ENCODE measurements at regions not wholly inside any gene's neighbourhood (a gene's known extent, or its start where the extent isn't known, plus 50 kb on each side); places are given as distances from the start of the nearest gene placed in this dataset.

GRCh38 chr1:83717785-83718184 is 281.1 kb downstream of the TTLL7 start:
- Histone ChIP-seq H2AFZ (ENCODE audit: control insufficient read depth, low read depth, low read length) (no peak overlapping the region), H3K27me3 (replicated peaks in 1 of 2; ENCODE audit: control insufficient read depth in 2 of 2, insufficient read depth in 2 of 2, low read length in 1 of 2) (no peaks in the 10 kb centered on the region), H3K4me1 (ENCODE audit: control insufficient read depth, insufficient read depth, low read length) (no peaks in the 10 kb centered on the region), H3K27ac (ENCODE audit: control insufficient read depth, insufficient read depth) (no peak overlapping the region), H4K20me1 (ENCODE audit: control insufficient read depth, insufficient read depth) (no peaks in the 10 kb centered on the region), H3K4me3 (no peak overlapping the region; the same call in 1 of the 2 replicates), H3K9ac (ENCODE audit: control insufficient read depth, insufficient read depth, low read length) (no peak overlapping the region), H3K4me2 (ENCODE audit: control insufficient read depth, insufficient read depth) (no peak overlapping the region), H3K79me2 (ENCODE audit: control insufficient read depth, insufficient read depth, low read length) (no peaks in the 10 kb centered on the region), H3K36me3 (ENCODE audit: control insufficient read depth in 2 of 2, insufficient read depth in 2 of 2, low read length in 1 of 2) (no peaks in the 10 kb centered on the region), H3K9me3 (replicated peaks; ENCODE audit: control insufficient read depth, insufficient read depth, low read length) (no peaks in the 10 kb centered on the region)
- DNase-seq (ENCODE audit: low read depth, low spot score), result no peak
- RAD21 ChIA-PET (ENCODE audit: unreplicated experiment), result interaction anchor here (0.9 kb wide), 1 partner anchor 220 kb away, joined by 3 read pairs; no protein-coding TSS in a partner anchor
- POLR2A ChIA-PET, result no interaction called here
- WGBS (ENCODE audit: insufficient coverage, insufficient replicate concordance, low lambda C conversion rate, missing lambda C conversion rate), result 64% methylated on average over 4 of the region's 4 CpGs
- in situ Hi-C loops (cut with MboI), result no loop called here
- intact Hi-C loops (cut with micrococcal nuclease; ENCODE audit: unreplicated experiment), result no loop called here
- FAIRE-seq, result no peak
- ATAC-seq, result no peak
- SMC1A ChIA-PET (ENCODE audit: uncharacterized antibody, unreplicated experiment), result interaction anchor here (0.8 to 1.4 kb wide), 2 partner anchors 11 to 24 kb away, joined by 3 to 4 read pairs; no protein-coding TSS in a partner anchor
- CTCF ChIA-PET, result interaction anchor here (0.9 kb wide), 1 partner anchor 11 kb away, joined by 3 read pairs; no protein-coding TSS in a partner anchor
- no TSS peak for BruUV-seq (replicated peaks)
- TF ChIP-seq SPI1 (IDR thresholded peaks at IDR 0.05; ENCODE audit: borderline replicate concordance, insufficient read depth, low read depth, low read length), result no peak
- no peak for TF ChIP-seq BCLAF1 (IDR thresholded peaks at IDR 0.05)
- TF ChIP-seq, protein P1, sequence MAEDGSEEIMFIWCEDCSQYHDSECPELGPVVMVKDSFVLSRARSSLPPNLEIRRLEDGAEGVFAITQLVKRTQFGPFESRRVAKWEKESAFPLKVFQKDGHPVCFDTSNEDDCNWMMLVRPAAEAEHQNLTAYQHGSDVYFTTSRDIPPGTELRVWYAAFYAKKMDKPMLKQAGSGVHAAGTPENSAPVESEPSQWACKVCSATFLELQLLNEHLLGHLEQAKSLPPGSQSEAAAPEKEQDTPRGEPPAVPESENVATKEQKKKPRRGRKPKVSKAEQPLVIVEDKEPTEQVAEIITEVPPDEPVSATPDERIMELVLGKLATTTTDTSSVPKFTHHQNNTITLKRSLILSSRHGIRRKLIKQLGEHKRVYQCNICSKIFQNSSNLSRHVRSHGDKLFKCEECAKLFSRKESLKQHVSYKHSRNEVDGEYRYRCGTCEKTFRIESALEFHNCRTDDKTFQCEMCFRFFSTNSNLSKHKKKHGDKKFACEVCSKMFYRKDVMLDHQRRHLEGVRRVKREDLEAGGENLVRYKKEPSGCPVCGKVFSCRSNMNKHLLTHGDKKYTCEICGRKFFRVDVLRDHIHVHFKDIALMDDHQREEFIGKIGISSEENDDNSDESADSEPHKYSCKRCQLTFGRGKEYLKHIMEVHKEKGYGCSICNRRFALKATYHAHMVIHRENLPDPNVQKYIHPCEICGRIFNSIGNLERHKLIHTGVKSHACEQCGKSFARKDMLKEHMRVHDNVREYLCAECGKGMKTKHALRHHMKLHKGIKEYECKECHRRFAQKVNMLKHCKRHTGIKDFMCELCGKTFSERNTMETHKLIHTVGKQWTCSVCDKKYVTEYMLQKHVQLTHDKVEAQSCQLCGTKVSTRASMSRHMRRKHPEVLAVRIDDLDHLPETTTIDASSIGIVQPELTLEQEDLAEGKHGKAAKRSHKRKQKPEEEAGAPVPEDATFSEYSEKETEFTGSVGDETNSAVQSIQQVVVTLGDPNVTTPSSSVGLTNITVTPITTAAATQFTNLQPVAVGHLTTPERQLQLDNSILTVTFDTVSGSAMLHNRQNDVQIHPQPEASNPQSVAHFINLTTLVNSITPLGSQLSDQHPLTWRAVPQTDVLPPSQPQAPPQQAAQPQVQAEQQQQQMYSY (CRISPR knock-in tag; IDR thresholded peaks at IDR 0.05), result no peak
- no peak for TF ChIP-seq TAF1 (IDR thresholded peaks at IDR 0.05; ENCODE audit: borderline replicate concordance, low read depth, low read length)
- TF ChIP-seq, protein P2, sequence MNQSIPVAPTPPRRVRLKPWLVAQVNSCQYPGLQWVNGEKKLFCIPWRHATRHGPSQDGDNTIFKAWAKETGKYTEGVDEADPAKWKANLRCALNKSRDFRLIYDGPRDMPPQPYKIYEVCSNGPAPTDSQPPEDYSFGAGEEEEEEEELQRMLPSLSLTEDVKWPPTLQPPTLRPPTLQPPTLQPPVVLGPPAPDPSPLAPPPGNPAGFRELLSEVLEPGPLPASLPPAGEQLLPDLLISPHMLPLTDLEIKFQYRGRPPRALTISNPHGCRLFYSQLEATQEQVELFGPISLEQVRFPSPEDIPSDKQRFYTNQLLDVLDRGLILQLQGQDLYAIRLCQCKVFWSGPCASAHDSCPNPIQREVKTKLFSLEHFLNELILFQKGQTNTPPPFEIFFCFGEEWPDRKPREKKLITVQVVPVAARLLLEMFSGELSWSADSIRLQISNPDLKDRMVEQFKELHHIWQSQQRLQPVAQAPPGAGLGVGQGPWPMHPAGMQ (IDR thresholded peaks at IDR 0.05; ENCODE audit: borderline replicate concordance), result no peak
- peak in 1 of 2 experiments; percentile 66; a peak in 1 of 4 replicates for TF ChIP-seq SRF (IDR thresholded peaks at IDR 0.05; ENCODE audit: low read depth in 2 of 2, low read length in 2 of 2)
